GM21423 (cell line): ENCODE measurements at regions not wholly inside any gene's neighbourhood (a gene's known extent, or its start where the extent isn't known, plus 50 kb on each side); places are given as distances from the start of the nearest gene placed in this dataset.

Experiments used
- ATAC-seq: cut with Tn5 transposase; IDR thresholded peaks from one replicate; pipeline ENCODE4 v1.9.1; 2021; ENCODE audit warnings: mild to moderate bottlenecking, moderate library complexity; ENCODE audit not compliant: unreplicated experiment

DNA sequence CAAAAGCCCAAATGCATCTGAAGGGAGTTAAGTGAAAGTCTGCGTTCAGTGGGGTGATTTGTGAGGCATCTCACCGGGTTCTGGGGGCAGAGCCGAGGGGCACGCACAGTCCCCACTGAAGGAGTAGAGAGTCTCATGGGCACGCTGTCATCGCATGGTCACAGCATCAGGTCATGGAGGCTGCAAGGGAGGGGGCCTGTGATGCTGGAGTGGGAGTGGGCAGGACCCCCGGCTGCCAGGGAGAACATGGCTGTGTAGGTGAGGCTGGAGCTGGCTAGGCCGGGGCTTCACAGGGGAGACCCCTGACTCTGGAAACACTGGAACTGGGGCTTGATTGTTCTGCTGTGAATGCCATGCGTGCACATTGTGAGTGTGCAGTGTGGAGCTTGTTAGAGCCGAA, 360.5 kb downstream of the IRX2 start:
- no peak for ATAC-seq

DNA sequence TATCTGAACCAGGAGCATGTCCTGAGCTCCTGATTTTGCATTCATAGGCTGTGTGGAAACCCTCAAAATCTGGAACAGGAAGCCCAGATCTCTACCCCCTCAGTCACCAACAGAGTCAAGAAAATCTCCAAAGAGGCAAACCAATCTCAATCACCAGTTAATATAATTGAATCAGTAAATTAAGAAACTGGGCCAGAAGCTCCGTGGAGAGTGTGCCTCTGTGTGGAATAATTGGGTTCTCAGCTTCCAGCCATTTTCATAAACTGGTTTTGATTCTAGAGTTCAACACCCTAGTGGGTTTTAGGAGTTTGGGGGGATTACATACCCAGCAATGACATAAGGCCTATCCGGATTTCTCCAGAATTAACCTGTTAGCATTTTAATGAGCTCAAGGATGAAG, 362.9 kb downstream of the IRX2 start:
- ATAC-seq = no peak

DNA sequence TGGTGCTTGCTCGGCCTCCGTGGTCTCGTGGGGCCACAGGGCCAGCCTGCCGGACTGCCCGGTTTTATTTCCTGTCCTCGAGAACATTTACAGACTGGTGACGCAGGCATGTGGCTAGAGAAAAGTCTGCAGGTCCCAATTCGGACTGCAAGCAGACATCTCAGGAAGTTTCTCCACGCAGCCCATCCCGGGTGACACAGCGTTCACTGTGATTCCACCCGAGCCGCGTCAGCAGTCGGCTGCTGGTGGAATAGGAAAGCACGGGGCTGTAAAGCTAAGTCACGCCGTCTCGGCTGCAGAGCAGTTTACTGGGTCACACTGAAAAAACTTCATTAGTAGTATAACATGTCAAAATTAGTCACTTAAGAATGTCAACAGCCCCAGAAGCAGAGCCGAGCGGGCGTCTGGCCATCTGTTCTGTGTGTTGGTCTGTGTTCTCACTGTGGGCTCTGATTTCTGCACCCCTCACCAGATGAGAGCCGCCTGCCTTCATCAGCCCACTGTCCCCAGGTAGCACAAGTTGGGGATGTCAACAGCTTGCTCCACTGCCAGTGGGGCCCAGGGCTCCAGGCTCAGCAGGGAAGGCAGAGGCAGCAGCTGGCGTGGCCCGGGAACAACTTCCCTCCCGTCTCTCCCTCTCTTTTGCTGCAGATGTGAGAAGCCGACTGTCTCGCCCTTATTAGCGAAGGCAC, 363.7 kb downstream of the IRX2 start:
- no peak for ATAC-seq

DNA sequence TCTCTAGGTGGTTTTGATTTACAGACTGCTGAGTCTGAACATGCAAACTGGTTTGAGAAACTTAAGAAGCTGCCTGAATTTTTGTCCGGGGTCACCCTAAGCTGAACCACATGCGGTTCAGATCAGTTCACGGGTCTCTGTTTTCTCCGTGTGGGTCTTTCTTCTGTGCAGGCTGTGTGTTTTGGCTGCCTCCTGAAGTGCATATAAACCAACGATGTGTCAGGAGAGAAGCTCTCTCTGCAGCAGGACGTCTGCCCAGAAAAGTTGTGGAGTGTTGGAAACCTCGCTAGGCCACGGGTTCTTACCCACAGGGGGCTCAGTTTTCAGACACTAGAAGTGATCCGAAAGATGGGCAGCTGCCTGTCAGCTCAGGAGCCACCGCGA, 364.2 kb downstream of the IRX2 start:
- no peak for ATAC-seq

DNA sequence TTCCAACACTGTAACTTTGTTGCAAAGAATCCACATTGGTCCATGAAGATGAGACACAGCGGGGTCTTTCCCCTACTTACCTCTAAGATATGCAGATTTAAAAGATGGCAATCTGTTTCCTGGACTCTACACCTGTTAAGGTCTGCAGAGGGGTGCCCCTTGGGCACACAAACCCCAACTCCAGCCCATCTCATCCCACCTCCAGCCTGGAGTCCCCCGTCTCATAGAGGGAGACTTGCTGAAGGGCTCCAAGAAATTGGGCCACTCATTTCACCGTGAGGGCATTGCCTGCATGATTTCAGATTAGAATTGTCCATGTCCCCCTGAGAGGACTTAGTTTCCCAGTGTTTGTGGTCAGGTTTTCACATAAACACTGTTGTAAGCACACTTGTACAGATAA, 365.7 kb downstream of the IRX2 start:
- no peak for ATAC-seq

DNA sequence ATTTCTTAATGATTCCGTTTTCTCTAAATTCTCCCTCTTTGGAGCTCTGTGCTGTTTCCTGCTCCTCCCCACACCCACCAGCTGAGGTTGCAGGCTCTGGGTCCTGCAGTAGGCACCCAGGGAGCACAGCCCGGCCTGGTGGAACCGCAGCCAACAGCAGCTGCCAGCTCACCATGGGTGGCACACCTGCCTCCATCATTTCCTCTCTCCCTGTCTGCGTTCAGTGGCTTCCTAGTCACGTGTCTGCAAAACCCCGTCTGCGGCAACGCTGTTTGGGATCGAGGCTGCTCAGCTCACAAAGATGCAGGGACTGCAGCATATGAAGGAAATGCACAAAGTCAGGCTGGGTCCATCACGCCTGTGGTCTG, 367.8 kb downstream of the IRX2 start:
- no peak for ATAC-seq

DNA sequence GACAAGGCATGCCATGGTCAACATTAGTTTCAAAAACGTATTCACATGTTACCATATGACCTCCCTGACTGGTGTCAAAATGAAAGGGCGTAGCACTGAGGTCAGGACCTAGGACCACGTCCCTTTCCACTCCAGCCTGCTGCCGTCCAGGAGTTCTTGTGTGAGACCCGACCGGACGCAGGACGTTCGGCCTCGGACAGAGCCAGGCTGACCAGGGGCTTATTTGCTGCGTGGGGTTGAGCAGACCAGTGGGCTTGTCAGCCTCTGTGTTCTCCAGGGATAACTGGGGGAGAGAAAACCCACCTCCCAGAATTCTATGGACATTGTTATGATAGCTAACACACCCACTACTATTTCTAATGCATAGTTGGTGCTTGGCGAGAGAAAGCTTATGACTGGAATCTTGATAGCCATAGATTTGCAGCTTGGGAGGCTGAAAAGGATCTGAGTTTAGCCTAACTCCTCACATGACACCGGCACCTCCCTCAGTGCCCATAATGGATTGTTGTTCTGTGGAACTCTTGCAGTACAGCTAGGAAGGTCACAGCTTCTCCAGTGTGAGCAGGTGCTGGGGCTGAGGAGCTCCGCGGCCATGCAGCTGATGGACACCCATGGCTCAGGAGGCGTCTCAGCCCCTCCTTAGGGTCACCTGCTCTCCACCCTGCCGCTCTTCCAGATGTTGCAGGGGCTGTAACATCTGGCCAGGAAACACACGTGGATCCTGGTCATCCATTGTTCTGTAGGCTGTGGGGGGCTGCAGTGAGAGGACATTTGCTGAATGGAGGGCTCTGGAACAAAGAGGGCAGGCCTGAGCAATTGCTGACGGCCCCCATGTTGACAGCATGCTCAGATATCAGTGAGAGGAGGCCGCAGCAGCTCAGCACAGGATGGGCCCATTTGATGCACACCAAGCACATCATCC, 368.4 kb downstream of the IRX2 start:
- no peak for ATAC-seq

DNA sequence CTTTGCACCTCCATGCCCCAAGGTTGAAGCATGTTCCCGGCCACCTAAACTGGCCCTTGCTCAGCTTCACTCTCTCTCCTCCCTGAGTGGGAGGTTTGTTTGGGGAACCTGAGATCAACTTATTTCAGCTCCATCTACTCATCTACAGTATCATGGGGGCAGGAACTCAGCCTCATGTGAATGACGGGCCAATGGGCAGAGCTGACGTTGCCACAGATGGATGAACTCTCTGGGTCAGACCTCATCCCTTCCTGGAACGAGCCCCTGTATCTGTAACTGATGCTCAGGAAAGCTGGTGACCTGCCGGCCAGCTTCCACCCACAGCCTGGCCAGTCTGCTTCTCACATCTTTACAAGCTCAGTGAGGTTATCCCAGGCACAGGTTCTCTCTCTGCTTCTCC, 369.6 kb downstream of the IRX2 start:
- ATAC-seq = no peak

DNA sequence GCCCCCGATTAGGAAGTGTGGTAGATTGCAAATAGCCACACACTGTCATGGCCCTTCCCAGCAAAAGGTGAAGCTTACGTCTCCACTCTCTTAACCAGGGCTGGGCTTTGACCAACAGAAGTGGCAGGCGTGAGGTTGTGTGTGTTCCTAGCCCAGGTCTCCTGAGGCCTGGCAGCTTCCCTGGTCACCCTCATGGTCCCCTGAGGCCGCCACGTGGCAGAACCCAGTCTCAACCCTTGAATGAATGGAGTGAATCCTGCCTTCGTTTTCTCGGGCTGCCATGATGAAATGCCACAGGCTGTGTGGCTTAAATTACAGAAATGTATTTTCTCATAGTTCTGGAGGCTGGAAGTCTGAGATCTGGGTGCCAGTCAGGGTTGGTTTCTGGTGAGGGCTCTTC, 370.4 kb downstream of the IRX2 start:
- ATAC-seq = no peak

DNA sequence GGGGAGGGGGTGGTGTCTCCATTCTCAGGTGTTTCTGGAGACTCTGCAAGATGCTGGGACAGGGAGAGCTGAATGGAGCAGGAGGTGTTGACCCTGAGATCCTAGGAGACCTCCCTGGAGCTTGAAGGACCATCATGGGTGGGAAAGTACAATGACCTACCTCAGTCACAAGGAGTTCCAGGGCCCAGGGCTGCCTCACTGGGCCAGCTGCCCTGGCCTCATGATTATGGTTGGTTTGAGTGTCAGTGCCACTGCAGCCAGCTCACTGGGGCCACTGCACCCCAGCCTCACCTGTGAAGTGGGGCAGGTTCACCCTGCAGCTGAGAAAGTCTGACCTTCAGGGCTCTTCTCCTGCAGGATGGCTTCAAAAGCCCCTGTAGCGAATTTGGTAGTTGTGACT, 372.5 kb downstream of the IRX2 start:
- no peak for ATAC-seq

DNA sequence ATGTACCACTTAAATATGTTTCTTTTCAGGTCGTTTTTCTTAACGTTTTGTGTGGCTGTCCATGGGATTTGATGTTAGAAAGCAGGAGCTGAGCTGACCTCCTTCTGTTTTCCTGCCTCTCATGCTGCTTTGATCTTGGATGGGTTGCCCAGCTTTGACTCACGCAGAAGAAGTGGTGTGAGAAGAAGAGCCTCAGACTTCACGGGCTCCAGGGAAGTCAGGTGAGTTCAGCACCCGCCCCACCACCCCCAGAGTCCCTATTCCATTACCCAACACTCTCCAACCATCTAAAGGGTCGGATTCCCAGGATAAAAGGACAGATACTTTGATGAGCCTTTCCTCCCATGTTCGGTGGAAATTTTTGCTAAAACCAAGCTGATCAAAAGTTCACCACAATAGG, 373.4 kb downstream of the IRX2 start:
- no peak for ATAC-seq

DNA sequence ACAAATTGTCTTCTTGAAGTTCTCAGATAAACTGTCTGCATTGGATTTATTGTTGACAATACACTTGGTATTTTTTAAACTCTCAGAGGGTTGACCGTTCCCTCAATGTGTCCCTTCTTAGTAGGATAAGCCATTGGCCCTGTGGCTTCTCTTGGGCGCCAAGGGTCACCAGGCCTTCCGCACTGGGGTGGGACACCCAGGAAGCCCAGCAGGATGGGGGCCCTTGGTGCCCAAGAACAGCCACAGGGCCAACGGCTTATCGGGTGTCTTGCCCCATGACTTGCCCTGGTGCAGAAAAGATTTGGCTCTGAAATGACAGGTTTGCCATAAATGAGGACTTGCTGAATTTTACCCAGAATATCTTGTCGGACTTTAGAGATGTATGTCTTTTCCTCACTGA, 375.0 kb downstream of the IRX2 start:
- ATAC-seq = no peak

DNA sequence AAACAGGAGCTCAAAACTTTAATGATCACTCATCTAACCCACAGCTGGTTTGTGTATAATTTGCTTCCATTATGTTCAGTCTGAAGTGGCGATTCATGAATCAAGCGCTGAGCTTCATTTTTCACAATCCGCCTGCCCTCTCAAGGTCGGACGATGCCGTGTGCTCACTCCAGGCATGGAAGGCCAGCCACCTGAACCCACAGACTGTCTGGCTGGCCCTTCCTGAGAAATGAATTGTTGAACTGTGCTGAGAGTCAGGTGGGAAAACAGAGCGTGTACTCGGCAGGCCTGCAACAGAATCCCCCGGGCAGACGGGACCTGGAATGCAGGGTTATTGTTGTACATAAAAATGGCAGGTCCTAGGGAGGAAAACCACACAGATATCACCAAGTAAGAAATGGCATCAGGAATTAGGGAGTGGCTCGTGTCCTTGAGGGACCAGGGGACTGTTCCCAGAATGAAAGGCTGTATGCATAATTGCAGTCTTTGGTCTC, 375.7 kb downstream of the IRX2 start:
- no peak for ATAC-seq

DNA sequence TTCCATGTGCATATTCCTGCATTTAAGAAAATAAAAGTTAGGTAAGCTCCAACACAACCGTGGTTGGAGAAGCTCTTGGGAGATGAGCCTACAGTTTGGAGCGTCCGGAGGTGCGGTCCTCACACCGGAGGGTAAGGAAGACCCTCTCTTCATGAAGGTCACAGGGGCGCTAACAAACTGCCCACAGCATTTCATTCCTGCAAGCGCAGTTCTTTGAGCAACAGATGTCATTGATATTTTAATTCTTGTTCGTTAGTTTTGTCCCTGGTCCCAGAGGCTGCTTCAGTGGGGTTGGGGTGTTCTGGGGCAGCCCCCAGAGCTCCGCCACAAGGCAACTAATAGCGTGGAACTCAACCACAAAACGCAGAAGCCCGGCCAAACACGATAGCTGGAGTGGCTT, 376.2 kb downstream of the IRX2 start:
- ATAC-seq = no peak

DNA sequence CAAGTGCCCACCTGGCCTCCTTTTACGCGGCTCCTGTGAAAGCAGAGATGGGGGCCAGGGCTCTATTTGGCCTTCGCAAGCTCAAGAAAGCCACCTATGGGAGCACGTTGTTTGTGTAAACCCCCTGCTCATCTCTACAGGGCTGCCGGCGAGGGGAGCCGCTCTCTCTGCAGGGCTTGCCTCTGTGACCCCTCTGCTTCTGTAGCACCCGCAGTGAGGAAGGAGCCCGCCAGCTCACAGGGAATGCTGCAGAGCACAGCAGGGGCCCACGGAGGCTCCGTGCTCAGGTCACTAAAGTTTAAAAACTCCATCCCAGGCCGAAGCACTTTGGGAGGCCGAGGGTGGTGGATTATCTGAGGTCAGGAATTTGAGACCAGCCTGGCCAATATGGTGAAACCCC, 376.8 kb downstream of the IRX2 start:
- no peak for ATAC-seq

DNA sequence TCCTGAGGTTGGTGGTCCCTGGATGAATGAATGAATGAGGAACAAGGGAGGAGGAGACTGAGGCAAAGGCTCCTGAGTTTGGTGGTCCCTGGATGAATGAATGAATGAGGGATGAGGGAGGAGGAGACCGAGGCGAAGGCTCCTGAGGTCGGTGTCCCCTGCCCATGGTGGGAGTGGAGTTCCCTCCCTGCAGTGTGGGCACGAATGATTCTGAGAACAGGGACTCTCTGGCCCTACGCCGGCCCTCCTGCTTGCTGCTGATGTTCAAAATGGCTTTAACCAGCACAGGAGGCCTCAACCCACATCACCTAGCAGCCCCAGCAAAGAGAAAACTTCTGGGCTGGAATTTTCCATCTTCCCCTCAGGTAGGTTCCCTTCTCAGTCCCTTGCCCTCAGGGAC, 377.8 kb downstream of the IRX2 start:
- no peak for ATAC-seq

DNA sequence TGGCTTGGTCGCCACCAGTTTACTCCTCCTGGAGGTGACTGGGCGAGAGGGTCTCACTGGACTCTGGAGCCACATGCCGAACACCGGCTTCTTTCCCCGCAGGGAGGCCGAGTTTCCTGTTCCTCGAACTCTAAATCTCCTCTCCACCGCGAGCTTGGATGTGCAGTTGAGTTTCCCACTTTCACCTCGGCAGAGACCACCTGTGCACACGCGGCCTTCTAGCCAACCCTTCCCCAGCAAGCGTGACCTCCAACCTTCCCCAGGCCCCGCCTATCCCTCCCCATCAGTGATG, 380.1 kb downstream of the IRX2 start:
- ATAC-seq = no peak

DNA sequence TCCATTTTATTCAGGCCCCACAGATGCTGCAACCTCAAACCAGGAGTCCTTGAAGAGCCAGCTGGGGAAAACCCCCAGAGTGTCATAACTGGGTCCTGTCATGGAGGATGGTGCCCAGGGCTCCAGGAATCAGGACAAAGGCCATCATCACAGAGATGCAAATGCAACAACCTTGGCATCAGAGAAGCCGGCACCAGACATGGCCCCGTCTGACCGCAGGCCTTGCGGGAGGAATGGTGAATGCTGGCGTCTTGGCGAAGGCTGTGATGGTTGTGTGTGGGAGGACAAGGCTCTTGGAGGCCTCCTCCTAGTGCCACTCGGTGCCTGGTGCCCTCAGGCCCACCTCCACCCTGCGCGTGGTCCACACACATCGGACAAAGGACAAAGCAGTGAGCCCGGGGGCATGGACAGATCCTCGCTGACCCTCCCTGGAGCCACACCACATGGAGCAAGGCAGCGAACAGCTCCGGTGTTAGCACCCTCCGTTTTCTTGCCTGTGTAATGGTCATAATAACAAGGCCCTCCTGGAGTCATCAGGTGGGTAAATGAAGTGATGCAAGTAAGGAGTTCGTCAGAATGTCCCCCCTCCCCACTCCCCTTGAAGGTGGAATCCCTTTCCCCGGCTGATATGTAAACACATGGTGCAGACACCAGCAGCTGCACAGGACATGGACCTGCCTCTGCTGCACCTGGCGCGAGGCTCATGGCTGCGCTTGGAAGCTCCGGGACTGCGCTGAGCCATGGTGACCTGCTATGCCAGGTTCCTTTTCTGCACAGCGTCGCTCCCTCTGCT, 380.7 kb downstream of the IRX2 start:
- no peak for ATAC-seq

DNA sequence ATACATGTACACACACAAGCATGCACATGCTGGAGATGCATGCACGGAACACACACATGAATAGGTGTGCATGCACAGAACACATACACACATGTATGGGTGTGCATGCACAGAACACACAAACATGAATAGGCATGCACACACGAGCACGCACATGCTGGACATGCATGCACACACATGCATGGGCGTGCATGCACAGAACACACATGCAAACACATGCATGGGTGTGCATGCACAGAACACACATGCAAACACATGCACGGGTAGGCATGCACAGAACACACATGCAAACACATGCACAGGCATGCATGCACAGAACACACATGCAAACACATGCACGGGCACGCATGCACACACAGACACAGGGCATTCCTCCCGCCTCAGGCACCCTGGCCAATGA, 382.3 kb downstream of the IRX2 start:
- no peak for ATAC-seq

DNA sequence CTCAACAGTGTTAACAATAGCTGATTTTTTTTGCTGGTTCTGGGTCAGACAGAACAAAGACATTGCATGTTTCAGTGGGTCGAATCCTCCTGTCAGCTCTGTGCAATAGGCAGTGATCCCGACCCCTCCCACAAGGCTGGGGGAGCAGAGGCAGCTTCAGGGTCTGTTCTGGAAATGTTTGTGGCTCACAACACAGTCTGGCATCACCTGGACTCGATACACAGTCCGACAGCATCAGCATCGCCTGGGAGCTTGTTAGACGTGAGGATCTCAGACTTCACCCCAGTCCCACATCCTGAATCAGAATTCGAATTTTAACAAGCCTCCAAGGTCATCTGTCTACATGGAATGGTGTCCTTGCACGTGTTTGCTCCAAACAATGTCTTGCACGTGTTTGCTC, 384.7 kb downstream of the IRX2 start:
- no peak for ATAC-seq

DNA sequence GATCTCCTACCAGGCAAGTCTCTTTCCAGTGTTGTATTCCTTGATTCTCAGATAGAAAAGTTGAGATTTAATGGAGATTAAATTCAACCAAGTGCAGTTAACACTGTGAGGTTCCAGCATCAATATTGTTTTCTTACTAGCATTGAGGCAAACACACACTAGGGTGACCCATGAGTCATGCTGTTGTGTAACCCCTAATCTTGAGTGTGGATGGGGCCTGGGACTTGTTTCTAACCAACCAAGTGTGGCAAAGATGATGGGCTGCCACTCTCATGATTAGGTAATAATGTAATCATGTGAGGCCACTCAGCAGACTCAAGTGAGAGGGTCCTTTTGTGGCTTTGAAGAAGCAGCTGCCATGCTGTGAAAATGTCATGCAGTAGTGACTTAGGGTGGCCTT, 394.2 kb downstream of the IRX2 start:
- ATAC-seq = no peak

DNA sequence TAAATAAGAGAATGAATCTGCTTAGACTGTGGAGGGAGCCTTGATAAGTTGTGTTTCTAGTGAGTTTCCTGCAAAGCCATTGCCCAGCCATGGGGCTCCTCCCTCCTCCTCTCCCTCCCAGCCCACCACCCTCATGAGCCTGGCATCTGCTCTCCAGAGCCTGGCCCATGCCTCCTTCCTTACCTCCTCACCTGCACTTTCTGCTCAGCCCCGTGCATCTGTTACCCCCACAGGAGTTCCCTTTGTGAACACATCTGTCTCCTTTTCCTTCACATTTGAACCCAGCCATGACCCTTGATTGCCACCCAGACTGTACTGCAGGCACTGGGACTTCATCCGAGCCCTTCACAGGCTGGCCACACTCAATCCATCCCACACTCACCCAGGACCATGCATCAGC, 395.6 kb downstream of the IRX2 start:
- no peak for ATAC-seq
